H1 (cell line): ENCODE measurements at regions not wholly inside any gene's neighbourhood (a gene's known extent, or its start where the extent isn't known, plus 50 kb on each side); places are given as distances from the start of the nearest gene placed in this dataset.

Experiments used
- ATF3 ChIP-seq: IDR thresholded peaks from 2 replicates; pipeline ENCODE4 v1.6.1; 2011; ENCODE audit warnings: low read depth, mild to moderate bottlenecking, low read length; ENCODE audit not compliant: insufficient read depth
- CTCF ChIP-seq, 3 experiments: IDR thresholded peaks; 1 replicate in 2 of 3; 2 replicates in 1 of 3; pipeline versions ENCODE4 v1.5.1 to v1.6.1; 2011; ENCODE audit warnings: low read length in 3 of 3, mild to moderate bottlenecking in 3 of 3, inconsistent platforms in 2 of 3, low read depth in 1 of 3, moderate library complexity in 1 of 3; ENCODE audit not compliant: insufficient read depth in 1 of 3; ENCODE audit errors: control extremely low read depth in 1 of 3
- GTF2F1 ChIP-seq: IDR thresholded peaks from 2 replicates; pipeline ENCODE4 v1.6.1; 2012; ENCODE audit warnings: low read depth, low read length, improper control_type of control experiment, borderline replicate concordance
- JUN ChIP-seq: IDR thresholded peaks from 2 replicates; pipeline ENCODE4 v1.6.1; 2011; ENCODE audit warnings: low read depth, mild to moderate bottlenecking, improper control_type of control experiment, low read length
- RAD21 ChIP-seq, 2 experiments: IDR thresholded peaks in 1 of 2; conservative IDR thresholded peaks in 1 of 2; 2 replicates each; pipeline ENCODE4 v1.6.1; 2011; ENCODE audit warnings: low read depth in 2 of 2, low read length in 2 of 2, improper control_type of control experiment in 1 of 2, inconsistent platforms in 1 of 2, mild to moderate bottlenecking in 1 of 2, moderate library complexity in 1 of 2
- YY1 ChIP-seq: IDR thresholded peaks from 2 replicates; pipeline ENCODE4 v1.6.1; 2011; ENCODE audit warnings: low read depth, mild to moderate bottlenecking, low read length

GRCh38 chr2:239814116-239814860 lies 210.9 kb downstream of the NDUFA10 start:
- TF ChIP-seq YY1 (no peak), RAD21 (IDR thresholded peaks at IDR 0.05 in 1 of 2, conservative IDR thresholded peaks at IDR 0.05 in 1 of 2; ENCODE audit: low read depth in 2 of 2, low read length in 2 of 2) (no peak), GTF2F1 (no peak), CTCF (IDR thresholded peaks at IDR 0.05; ENCODE audit: control extremely low read depth in 1 of 3, insufficient read depth in 1 of 3, low read depth in 1 of 3, low read length in 3 of 3) (no peak), ATF3 (no peak), JUN (no peak)
